Subcutaneous abdominal adipose tissue (tissue), 5 donors: ENCODE measurements at regions not wholly inside any gene's neighbourhood (a gene's known extent, or its start where the extent isn't known, plus 50 kb on each side); places are given as distances from the start of the nearest gene placed in this dataset.

Source experiments
- H3K27ac ChIP-seq: one replicate; pipeline ENCODE4 v1.7.0; 2013; ENCODE audit warnings: low read depth, mild to moderate bottlenecking, inconsistent platforms, low read length, moderate library complexity
- H3K27me3 ChIP-seq, 5 donors: one replicate each; pipeline ENCODE4 v1.7.0; 2013; ENCODE audit warnings: low read length in 5 of 5, inconsistent platforms in 1 of 5; ENCODE audit not compliant: control insufficient read depth in 5 of 5, insufficient read depth in 4 of 5
- H3K36me3 ChIP-seq, 5 donors: one replicate each; pipeline ENCODE4 v1.7.0; 2013; ENCODE audit warnings: low read length in 5 of 5; ENCODE audit not compliant: control insufficient read depth in 5 of 5, insufficient read depth in 5 of 5
- H3K4me1 ChIP-seq, 5 donors: one replicate each; pipeline ENCODE4 v1.7.0; 2013; ENCODE audit warnings: low read length in 5 of 5, mild to moderate bottlenecking in 3 of 5, moderate library complexity in 1 of 5; ENCODE audit not compliant: control insufficient read depth in 5 of 5, insufficient read depth in 5 of 5
- H3K4me3 ChIP-seq, 5 donors: one replicate each; pipeline ENCODE4 v1.7.0; 2013; ENCODE audit warnings: low read length in 5 of 5, low read depth in 1 of 5
- H3K9ac ChIP-seq, 5 donors: one replicate each; pipeline ENCODE4 v1.7.0; 2013; ENCODE audit warnings: low read length in 5 of 5, mild to moderate bottlenecking in 4 of 5, moderate library complexity in 3 of 5
- H3K9me3 ChIP-seq, 5 donors: one replicate each; pipeline ENCODE4 v1.7.0; 2013; ENCODE audit warnings: low read length in 5 of 5; ENCODE audit not compliant: control insufficient read depth in 5 of 5
- donor health status: healthy.
- donor health status: healthy.
- donor health status: healthy.
- donor health status: healthy.
- donor health status: healthy.

- Histone ChIP-seq H3K4me3 (no peak overlapping the region), H3K9me3 (peaks cover 0 to 5% (median 3%) of the 10 kb centered on the region in 5 donors), H3K27me3 (no peaks in the 10 kb centered on the region), H3K27ac (no peak overlapping the region), H3K4me1 (no peaks in the 10 kb centered on the region), H3K36me3 (no peaks in the 10 kb centered on the region), H3K9ac (no peak overlapping the region)
Measured at GRCh38 chr2:4674007-4674406, 970.6 kb downstream of the DCDC2C start.

GRCh38 chr2:4675295-4675694, 971.9 kb downstream of the DCDC2C start:
- H3K27ac ChIP-seq, result no peak overlapping the region
- H3K4me1 ChIP-seq, result no peaks in the 10 kb centered on the region
- no peaks in the 10 kb centered on the region for H3K27me3 ChIP-seq
- no peaks in the 10 kb centered on the region for H3K36me3 ChIP-seq
- peaks cover 0 to 10% (median 3%) of the 10 kb centered on the region in 5 donors for H3K9me3 ChIP-seq
- H3K4me3 ChIP-seq, result no peak overlapping the region
- H3K9ac ChIP-seq, result no peak overlapping the region

- H3K9ac ChIP-seq, result no peak overlapping the region
- peaks cover 0 to 9% (median 2%) of the 10 kb centered on the region in 5 donors for H3K9me3 ChIP-seq
Measured at GRCh38 chr2:4678927-4679326, 975.6 kb downstream of the DCDC2C start.

DNA sequence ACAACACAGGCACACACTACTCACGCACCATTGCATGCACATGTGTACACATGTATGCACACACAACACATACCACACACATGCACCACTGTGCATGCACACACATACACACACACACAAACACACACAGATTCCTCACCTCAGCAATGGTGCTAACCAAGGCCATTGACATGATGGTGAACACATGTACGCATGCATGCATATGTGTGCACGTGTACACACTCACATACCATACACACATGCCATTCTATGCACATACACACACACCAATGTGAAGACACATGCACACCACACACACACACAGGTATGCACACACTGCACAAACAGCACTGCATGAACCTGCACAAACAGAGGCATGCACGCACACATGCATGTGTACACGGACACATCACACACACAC, 976.0 kb downstream of the DCDC2C start:
- Histone ChIP-seq H3K4me1 (no peaks in the 10 kb centered on the region), H3K4me3 (no peak overlapping the region), H3K36me3 (no peaks in the 10 kb centered on the region), H3K27ac (no peak overlapping the region), H3K9ac (no peak overlapping the region), H3K27me3 (no peaks in the 10 kb centered on the region), H3K9me3 (peaks cover 0 to 8% (median 0%) of the 10 kb centered on the region in 5 donors)

More at GRCh38 chr2:4678927-4679326, 975.6 kb downstream of the DCDC2C start:
- Histone ChIP-seq H3K36me3 (no peaks in the 10 kb centered on the region), H3K4me3 (no peak overlapping the region), H3K4me1 (no peaks in the 10 kb centered on the region), H3K27me3 (no peaks in the 10 kb centered on the region), H3K27ac (no peak overlapping the region)

GRCh38 chr2:4684921-4685320, 981.5 kb downstream of the DCDC2C start:
- Histone ChIP-seq H3K4me3 (no peak overlapping the region), H3K36me3 (no peaks in the 10 kb centered on the region), H3K27me3 (no peaks in the 10 kb centered on the region), H3K9me3 (no peaks in the 10 kb centered on the region), H3K9ac (no peak overlapping the region), H3K4me1 (no peaks in the 10 kb centered on the region), H3K27ac (no peak overlapping the region)

- Histone ChIP-seq H3K27me3 (no peaks in the 10 kb centered on the region), H3K9me3 (no peaks in the 10 kb centered on the region), H3K9ac (no peak overlapping the region), H3K36me3 (no peaks in the 10 kb centered on the region), H3K4me1 (no peaks in the 10 kb centered on the region), H3K4me3 (no peak overlapping the region), H3K27ac (no peak overlapping the region)
Measured at GRCh38 chr2:4690913-4691312, 987.5 kb downstream of the DCDC2C start.

GRCh38 chr2:4693266-4693665, 989.9 kb downstream of the DCDC2C start:
- Histone ChIP-seq H3K4me3 (no peak overlapping the region), H3K27ac (no peak overlapping the region), H3K9ac (no peak overlapping the region), H3K9me3 (no peaks in the 10 kb centered on the region), H3K27me3 (no peaks in the 10 kb centered on the region), H3K4me1 (no peaks in the 10 kb centered on the region), H3K36me3 (no peaks in the 10 kb centered on the region)

- Histone ChIP-seq H3K27ac (no peak overlapping the region), H3K4me1 (no peaks in the 10 kb centered on the region), H3K9me3 (no peaks in the 10 kb centered on the region), H3K9ac (no peak overlapping the region), H3K27me3 (no peaks in the 10 kb centered on the region), H3K36me3 (no peaks in the 10 kb centered on the region), H3K4me3 (no peak overlapping the region)
Measured at GRCh38 chr2:4695281-4695861, 992.0 kb downstream of the DCDC2C start.

DNA sequence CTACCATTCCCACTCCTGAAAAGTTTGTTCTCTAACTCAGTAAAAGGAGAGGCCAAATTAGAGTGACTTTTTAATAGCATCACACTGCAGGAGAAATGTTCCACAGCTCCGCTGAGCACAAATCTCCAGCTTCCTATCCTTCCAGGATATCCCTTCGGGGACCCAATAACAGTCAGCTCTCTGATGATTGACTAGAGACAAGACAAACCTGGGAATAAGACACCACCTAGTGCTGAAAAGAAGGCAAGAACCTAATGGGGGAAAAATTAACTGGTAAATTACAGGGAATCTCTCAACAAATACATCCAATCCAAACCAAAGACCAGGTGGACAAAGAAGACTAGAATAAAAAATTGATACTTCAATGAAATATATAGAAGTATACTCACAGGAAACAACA, 977.1 kb upstream of the SOX11 start:
- H3K9me3 ChIP-seq, result peaks cover 0 to 17% (median 5%) of the 10 kb centered on the region in 5 donors
- no peaks in the 10 kb centered on the region for H3K4me1 ChIP-seq
- H3K27ac ChIP-seq, result no peak overlapping the region
- H3K36me3 ChIP-seq, result no peaks in the 10 kb centered on the region
- no peak overlapping the region for H3K4me3 ChIP-seq
- H3K9ac ChIP-seq, result no peak overlapping the region
- no peaks in the 10 kb centered on the region for H3K27me3 ChIP-seq

GRCh38 chr2:4718777-4719176, 973.4 kb upstream of the SOX11 start:
- no peaks in the 10 kb centered on the region for H3K4me1 ChIP-seq
- H3K4me3 ChIP-seq, result no peak overlapping the region
- no peak overlapping the region for H3K27ac ChIP-seq
- H3K9me3 ChIP-seq, result peaks cover 0 to 17% (median 5%) of the 10 kb centered on the region in 5 donors
- no peaks in the 10 kb centered on the region for H3K27me3 ChIP-seq
- H3K36me3 ChIP-seq, result no peaks in the 10 kb centered on the region
- no peak overlapping the region for H3K9ac ChIP-seq

DNA sequence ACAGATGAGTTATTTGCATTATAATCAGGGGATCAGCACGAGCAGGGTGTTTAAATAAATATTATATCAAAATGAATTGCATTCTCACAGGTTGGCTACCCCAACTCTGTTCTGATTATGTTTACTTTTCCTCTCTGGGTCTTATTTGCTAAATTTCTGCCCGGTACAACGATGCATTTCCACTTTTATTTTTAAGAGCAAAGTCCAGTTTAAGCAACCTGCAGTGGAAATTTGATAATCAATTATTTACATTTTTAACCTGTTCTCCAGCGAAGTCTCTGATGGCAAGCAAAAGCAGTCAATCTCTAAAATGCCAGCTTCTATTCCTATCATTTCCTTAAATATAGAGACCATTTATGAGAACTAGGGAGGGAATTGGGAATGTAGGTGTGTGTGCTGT, 966.6 kb upstream of the SOX11 start:
- Histone ChIP-seq H3K36me3 (no peaks in the 10 kb centered on the region), H3K9ac (no peak overlapping the region), H3K27ac (no peak overlapping the region), H3K4me1 (no peaks in the 10 kb centered on the region), H3K4me3 (no peak overlapping the region), H3K27me3 (no peaks in the 10 kb centered on the region), H3K9me3 (no peaks in the 10 kb centered on the region)
